ENCODE measurements at regions not wholly inside any gene's neighbourhood (a gene's known extent, or its start where the extent isn't known, plus 50 kb on each side); places are given as distances from the start of the nearest gene placed in this dataset.

- Histone ChIP-seq H3K9me3 (ENCODE audit: control insufficient read depth, insufficient read depth, low read length) (peaks cover 4% of the 10 kb centered on the region), H3K4me1 (ENCODE audit: insufficient read depth, low read length) (no peaks in the 10 kb centered on the region), H3K9ac (ENCODE audit: low read depth, low read length) (no peak overlapping the region), H3K36me3 (ENCODE audit: insufficient read depth, low read length) (no peaks in the 10 kb centered on the region)
These were observed 611.1 kb downstream of the PCDH19 start for GRCh38 chrX:99798936-99799335.

DNA sequence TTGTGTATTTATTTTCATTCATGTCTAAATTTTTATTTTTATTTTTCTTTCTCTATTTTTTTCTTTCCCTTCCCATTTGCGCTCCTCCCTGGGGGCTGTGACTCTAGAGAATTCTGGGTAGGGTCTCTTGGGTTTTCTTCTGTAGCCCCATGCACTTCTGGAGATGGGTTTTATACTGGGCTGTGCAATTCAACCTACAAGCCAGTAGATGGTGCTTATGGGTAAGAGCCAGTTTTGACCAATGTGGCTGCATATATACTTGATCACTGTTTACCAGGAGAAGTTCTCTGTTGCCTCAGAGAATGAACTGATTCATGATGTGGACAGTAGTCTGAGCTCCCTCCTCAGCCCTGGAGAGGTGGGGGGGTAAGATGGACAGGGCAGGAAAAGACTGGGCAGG, 614.6 kb downstream of the PCDH19 start:
- Histone ChIP-seq H3K9ac (ENCODE audit: low read depth, low read length) (no peak overlapping the region), H3K4me1 (ENCODE audit: insufficient read depth, low read length) (no peaks in the 10 kb centered on the region), H3K36me3 (ENCODE audit: insufficient read depth, low read length) (no peaks in the 10 kb centered on the region), H3K9me3 (ENCODE audit: control insufficient read depth, insufficient read depth, low read length) (peaks cover 4% of the 10 kb centered on the region)

DNA sequence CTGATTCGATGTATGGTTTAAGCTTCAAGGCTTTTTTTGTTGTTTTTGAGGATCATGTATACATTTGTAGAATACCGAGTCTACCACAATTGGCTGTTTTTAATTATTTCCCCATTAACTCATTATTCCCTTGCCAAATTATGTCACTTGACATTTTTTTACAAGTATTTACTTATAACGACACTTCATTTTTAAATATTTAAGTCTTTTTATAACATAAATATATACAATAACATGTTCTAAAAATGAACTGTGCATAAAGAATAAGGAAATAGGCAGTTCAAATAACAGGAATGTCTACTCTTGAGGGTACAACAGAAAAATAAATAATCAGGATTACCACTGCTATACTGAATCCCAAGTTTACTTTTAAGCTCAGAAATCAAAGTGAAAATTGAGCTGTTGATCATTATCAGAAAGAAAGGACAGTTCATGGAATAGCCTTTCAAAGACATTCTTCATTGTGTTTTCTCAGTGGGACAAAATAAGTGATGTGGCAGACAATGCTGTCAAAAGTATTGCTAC, 627.5 kb downstream of the PCDH19 start:
- H3K4me1 ChIP-seq (ENCODE audit: insufficient read depth, low read length): no peaks in the 10 kb centered on the region
- no peak overlapping the region for H3K9ac ChIP-seq (ENCODE audit: low read depth, low read length)
- no peaks in the 10 kb centered on the region for H3K36me3 ChIP-seq (ENCODE audit: insufficient read depth, low read length)
- no peaks in the 10 kb centered on the region for H3K9me3 ChIP-seq (ENCODE audit: control insufficient read depth, insufficient read depth, low read length)

- no peak overlapping the region for H3K9ac ChIP-seq (ENCODE audit: low read depth, low read length)
- no peaks in the 10 kb centered on the region for H3K36me3 ChIP-seq (ENCODE audit: insufficient read depth, low read length)
- H3K4me1 ChIP-seq (ENCODE audit: insufficient read depth, low read length): no peaks in the 10 kb centered on the region
- H3K9me3 ChIP-seq (ENCODE audit: control insufficient read depth, insufficient read depth, low read length): no peaks in the 10 kb centered on the region
These were observed 632.2 kb downstream of the PCDH19 start for GRCh38 chrX:99777912-99778311.

DNA sequence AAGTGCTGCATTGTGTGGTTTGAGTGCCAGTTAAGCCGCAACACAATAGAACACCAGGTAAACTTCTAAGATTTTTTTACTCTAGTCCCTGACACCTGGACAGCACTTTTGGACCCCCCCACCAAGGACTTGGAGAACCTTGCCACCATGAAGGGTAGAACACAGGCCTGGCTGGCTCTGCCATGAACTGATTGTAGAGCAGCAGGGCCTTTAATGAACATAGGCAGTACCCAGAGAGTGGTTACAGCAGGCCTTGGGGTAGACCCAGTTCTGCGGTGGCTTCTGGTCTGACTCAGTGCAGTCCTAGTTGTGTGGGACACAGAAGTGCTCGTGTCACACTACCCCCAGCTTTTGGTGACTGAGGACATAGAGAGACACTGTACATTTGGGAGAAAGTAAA, 648.3 kb downstream of the PCDH19 start:
- no peaks in the 10 kb centered on the region for H3K4me1 ChIP-seq (ENCODE audit: insufficient read depth, low read length)
- H3K9ac ChIP-seq (ENCODE audit: low read depth, low read length): no peak overlapping the region
- H3K36me3 ChIP-seq (ENCODE audit: insufficient read depth, low read length): no peaks in the 10 kb centered on the region
- H3K9me3 ChIP-seq (ENCODE audit: control insufficient read depth, insufficient read depth, low read length): peaks cover 5% of the 10 kb centered on the region; the same call in 1 of the 2 replicates

DNA sequence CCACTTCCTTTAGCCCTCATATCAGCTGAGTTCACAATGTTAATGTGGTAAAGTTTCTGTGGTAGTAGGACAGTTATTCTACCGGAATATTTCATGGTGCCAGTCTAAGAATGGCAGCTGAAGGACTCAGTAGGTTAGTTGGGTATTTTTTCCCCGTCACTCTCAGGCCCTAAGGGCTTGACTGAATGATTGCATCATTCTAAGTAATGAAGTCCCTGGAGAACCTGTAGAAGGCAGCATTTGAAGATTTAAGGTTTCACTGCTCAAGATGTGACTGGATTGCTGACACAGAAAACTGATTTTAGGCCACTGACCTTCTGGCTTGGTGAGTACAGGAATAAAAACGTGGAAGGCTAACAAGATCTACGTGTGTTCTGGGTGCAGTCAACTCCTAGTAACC, 657.3 kb downstream of the PCDH19 start:
- Histone ChIP-seq H3K9me3 (ENCODE audit: control insufficient read depth, insufficient read depth, low read length) (peaks cover 10% of the 10 kb centered on the region; the same call in 1 of the 2 replicates), H3K4me1 (ENCODE audit: insufficient read depth, low read length) (peaks cover 6% of the 10 kb centered on the region), H3K9ac (ENCODE audit: low read depth, low read length) (no peak overlapping the region), H3K36me3 (ENCODE audit: insufficient read depth, low read length) (no peaks in the 10 kb centered on the region)

DNA sequence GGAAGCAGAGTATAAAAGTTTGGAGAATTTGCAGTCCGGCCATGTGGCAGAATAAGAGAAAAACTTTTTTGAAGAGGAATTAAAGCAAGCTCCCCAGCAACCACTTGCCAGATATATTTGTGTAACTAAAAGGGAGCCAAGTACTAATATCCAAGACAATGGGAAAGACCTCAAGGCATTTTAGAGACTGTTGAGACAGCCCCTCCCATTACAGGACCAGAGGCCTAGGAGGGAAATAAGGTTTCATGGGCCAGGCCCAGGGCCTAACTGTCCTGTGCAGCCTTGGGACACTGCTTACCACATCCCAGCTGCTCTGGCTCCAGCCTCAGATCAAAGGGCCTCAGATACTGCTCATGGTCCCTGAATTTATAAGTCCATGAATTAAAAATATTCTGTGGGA, 659.4 kb downstream of the PCDH19 start:
- peaks cover 6% of the 10 kb centered on the region for H3K4me1 ChIP-seq (ENCODE audit: insufficient read depth, low read length)
- peaks cover 10% of the 10 kb centered on the region; the same call in 1 of the 2 replicates for H3K9me3 ChIP-seq (ENCODE audit: control insufficient read depth, insufficient read depth, low read length)
- no peaks in the 10 kb centered on the region for H3K36me3 ChIP-seq (ENCODE audit: insufficient read depth, low read length)
- no peak overlapping the region for H3K9ac ChIP-seq (ENCODE audit: low read depth, low read length)

DNA sequence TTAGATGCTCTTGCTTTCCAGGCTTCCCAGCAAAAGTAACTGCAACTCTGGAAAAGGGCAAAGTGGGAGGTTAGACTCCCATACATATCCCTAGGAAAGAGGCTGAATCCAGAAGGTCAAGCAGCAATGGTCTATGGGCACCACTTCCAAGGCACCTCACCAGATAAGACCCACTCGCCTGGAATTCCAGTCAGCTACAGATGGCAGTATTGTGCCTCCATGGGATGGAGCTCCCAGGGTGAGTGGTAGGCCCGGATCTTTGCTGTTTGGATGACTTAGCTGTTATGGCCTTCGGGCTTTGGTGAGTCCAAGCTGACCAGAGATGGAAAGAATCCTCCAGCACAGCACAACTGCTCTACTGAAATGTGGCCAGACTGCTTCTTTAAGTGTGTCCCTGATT, 688.0 kb downstream of the PCDH19 start:
- no peak overlapping the region for H3K9ac ChIP-seq (ENCODE audit: low read depth, low read length)
- H3K36me3 ChIP-seq (ENCODE audit: insufficient read depth, low read length): no peaks in the 10 kb centered on the region
- no peaks in the 10 kb centered on the region for H3K9me3 ChIP-seq (ENCODE audit: control insufficient read depth, insufficient read depth, low read length)
- no peaks in the 10 kb centered on the region for H3K4me1 ChIP-seq (ENCODE audit: insufficient read depth, low read length)

DNA sequence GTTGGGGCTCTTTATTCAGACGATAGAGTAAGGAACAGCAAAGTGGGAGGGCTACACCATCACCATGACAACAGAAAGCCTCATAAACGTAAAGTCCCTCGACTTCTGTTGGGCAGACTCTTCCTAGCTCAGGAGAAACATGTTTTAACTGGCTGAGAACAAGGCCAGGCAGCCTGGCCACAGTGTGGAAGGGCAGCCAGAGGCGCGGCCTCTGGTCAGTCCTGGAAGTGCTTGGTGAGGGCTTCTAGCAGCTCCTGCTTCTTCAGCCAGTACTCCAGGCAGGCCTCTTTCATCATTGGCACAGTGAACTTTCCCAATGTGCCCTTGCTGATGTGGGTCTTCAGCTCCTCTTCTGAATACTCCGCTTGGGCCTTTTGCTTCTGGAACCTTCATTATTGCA, 690.9 kb downstream of the PCDH19 start:
- Histone ChIP-seq H3K4me1 (ENCODE audit: insufficient read depth, low read length) (peaks cover 7% of the 10 kb centered on the region; the same call in 1 of the 2 replicates), H3K36me3 (ENCODE audit: insufficient read depth, low read length) (no peaks in the 10 kb centered on the region), H3K9me3 (ENCODE audit: control insufficient read depth, insufficient read depth, low read length) (no peaks in the 10 kb centered on the region), H3K9ac (ENCODE audit: low read depth, low read length) (no peak overlapping the region)

DNA sequence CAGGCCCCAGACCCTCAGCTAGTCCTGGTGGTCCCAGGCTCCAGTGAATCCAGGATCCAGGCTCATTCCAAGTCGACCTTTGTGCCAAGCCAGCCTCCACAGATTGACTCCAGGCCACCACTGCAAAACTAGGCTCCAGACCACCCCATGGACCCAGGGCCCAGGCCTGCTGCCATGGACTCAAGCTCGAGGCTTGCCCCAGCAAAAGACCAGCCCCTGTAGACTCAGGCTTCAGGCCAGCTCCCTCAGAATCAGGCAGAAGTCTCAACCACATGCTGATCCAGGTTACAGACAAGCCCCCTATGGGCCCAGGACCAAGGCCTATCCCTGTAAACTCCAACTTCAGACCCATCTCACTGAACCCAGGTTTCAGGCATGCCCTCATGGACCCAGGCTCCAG, 692.4 kb downstream of the PCDH19 start:
- no peaks in the 10 kb centered on the region for H3K36me3 ChIP-seq (ENCODE audit: insufficient read depth, low read length)
- no peaks in the 10 kb centered on the region for H3K9me3 ChIP-seq (ENCODE audit: control insufficient read depth, insufficient read depth, low read length)
- H3K9ac ChIP-seq (ENCODE audit: low read depth, low read length): no peak overlapping the region
- H3K4me1 ChIP-seq (ENCODE audit: insufficient read depth, low read length): peaks cover 7% of the 10 kb centered on the region; the same call in 1 of the 2 replicates

DNA sequence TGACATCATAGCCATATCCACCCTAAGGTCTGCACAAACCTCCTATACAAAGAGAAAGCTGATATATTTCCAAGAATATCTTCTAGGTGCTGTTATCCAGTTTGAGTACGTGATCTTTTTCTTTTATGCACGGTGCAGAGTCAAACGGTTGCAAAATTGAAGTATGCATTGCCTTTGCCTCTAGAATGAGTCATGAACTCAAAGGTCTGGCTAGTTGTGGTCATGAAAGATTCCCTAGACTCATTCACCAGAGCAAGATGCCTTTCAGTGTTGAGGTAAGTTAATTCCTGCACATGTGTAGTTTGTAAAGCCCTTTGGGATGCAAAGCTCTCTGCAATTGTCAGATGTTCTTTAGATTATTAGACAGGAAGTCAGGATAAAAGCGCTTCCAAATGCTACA, 704.4 kb downstream of the PCDH19 start:
- no peaks in the 10 kb centered on the region for H3K9me3 ChIP-seq (ENCODE audit: control insufficient read depth, insufficient read depth, low read length)
- peaks cover 5% of the 10 kb centered on the region; the same call in 1 of the 2 replicates for H3K4me1 ChIP-seq (ENCODE audit: insufficient read depth, low read length)
- H3K9ac ChIP-seq (ENCODE audit: low read depth, low read length): no peak overlapping the region
- H3K36me3 ChIP-seq (ENCODE audit: insufficient read depth, low read length): no peaks in the 10 kb centered on the region

- Histone ChIP-seq H3K9ac (ENCODE audit: low read depth, low read length) (no peak overlapping the region), H3K36me3 (ENCODE audit: insufficient read depth, low read length) (no peaks in the 10 kb centered on the region), H3K4me1 (ENCODE audit: insufficient read depth, low read length) (peaks cover 5% of the 10 kb centered on the region; the same call in 1 of the 2 replicates), H3K9me3 (ENCODE audit: control insufficient read depth, insufficient read depth, low read length) (no peaks in the 10 kb centered on the region)
These were observed 706.6 kb downstream of the PCDH19 start for GRCh38 chrX:99703473-99703872.

DNA sequence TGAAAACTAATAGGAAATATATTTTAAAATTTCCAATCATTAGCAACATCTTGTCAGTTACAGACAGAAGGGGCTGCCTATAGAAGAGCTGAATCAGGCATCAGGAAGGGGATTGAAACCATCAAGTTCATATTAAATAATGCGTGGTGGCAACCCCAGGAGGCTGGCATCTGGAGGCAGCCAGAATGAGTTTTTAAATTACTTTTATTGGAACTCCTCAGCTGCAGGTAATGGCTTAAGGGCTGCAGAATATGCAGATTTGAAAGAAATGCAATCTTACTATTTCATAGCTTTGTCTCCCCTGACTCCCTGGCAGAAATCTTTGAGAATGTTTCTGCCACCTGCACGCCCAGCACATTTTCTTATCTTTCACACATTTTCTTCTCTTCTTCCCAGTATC, 711.6 kb downstream of the PCDH19 start:
- no peak overlapping the region for H3K9ac ChIP-seq (ENCODE audit: low read depth, low read length)
- H3K9me3 ChIP-seq (ENCODE audit: control insufficient read depth, insufficient read depth, low read length): no peaks in the 10 kb centered on the region
- H3K36me3 ChIP-seq (ENCODE audit: insufficient read depth, low read length): no peaks in the 10 kb centered on the region
- peaks cover 1% of the 10 kb centered on the region; the same call in 1 of the 2 replicates for H3K4me1 ChIP-seq (ENCODE audit: insufficient read depth, low read length)

GRCh38 chrX:99663136-99663535, 746.9 kb downstream of the PCDH19 start:
- H3K4me1 ChIP-seq (ENCODE audit: insufficient read depth, low read length): no peaks in the 10 kb centered on the region
- no peaks in the 10 kb centered on the region for H3K9me3 ChIP-seq (ENCODE audit: control insufficient read depth, insufficient read depth, low read length)
- H3K9ac ChIP-seq (ENCODE audit: low read depth, low read length): no peak overlapping the region
- no peaks in the 10 kb centered on the region for H3K36me3 ChIP-seq (ENCODE audit: insufficient read depth, low read length)

DNA sequence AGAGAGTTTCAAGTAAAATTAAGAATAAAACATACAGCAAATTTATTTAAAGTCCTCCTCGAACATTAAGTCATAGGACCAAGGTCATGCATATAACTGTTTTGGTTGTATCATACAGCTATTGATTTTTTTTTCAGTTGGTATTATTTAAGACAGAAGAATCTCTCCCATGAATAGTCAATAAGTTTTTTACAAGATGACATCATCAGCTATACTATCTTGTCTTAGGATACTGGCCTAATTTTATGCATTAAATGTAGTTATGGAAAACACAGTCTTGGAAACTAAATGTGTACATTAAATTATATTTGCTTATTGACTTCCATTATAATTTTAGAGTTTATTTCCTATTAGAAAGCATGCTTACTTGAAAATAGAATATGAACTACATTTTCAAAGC, 755.9 kb downstream of the PCDH19 start:
- Histone ChIP-seq H3K9me3 (ENCODE audit: control insufficient read depth, insufficient read depth, low read length) (no peaks in the 10 kb centered on the region), H3K4me1 (ENCODE audit: insufficient read depth, low read length) (no peaks in the 10 kb centered on the region), H3K9ac (ENCODE audit: low read depth, low read length) (no peak overlapping the region), H3K36me3 (ENCODE audit: insufficient read depth, low read length) (no peaks in the 10 kb centered on the region)

DNA sequence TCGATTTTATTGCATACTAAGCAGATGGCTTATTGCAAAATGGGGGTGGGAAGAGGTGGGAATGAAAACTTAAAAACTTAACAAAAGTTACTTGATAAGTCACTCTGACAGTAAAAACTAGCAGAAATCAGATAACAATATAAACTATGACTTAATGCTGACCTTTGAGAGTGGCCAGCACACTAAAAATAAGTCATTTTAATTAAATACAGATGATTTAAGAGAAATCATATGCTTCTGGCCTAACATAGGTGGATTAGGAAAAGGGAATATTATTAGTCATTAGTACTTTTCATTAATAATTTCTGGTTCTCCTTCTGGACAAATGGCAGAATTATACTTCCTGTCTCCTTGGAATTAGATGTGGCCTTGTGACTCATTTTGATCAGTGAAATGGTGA, 756.7 kb downstream of the PCDH19 start:
- H3K9ac ChIP-seq (ENCODE audit: low read depth, low read length): no peak overlapping the region
- no peaks in the 10 kb centered on the region for H3K4me1 ChIP-seq (ENCODE audit: insufficient read depth, low read length)
- no peaks in the 10 kb centered on the region for H3K9me3 ChIP-seq (ENCODE audit: control insufficient read depth, insufficient read depth, low read length)
- no peaks in the 10 kb centered on the region for H3K36me3 ChIP-seq (ENCODE audit: insufficient read depth, low read length)
